ENCODE measurements at regions not wholly inside any gene's neighbourhood (a gene's known extent, or its start where the extent isn't known, plus 50 kb on each side); places are given as distances from the start of the nearest gene placed in this dataset.

GRCh38 chr2:155518094-155518493, 814.4 kb downstream of the NR4A2 start:
- H3K27me3 ChIP-seq (ENCODE audit: control insufficient read depth, insufficient read depth, low read length): no peaks in the 10 kb centered on the region
- H3K36me3 ChIP-seq (ENCODE audit: control insufficient read depth, insufficient read depth, low read length): no peaks in the 10 kb centered on the region
- no peak overlapping the region for H4K8ac ChIP-seq (ENCODE audit: low read depth in 2 of 2, low read length in 2 of 2)
- no peak overlapping the region for H2BK5ac ChIP-seq (ENCODE audit: low read depth, low read length, poor library complexity, severe bottlenecking)
- no peak overlapping the region for H4K91ac ChIP-seq (ENCODE audit: insufficient read depth, low read depth, low read length)
- dilution Hi-C loops (cut with HindIII; ENCODE audit: low sequenced_read_pairs, unreplicated experiment): no loop called here
- H4K20me1 ChIP-seq (ENCODE audit: insufficient read depth, low read length): no peaks in the 10 kb centered on the region
- no peak overlapping the region for H2BK20ac ChIP-seq (ENCODE audit: low read depth, low read length)
- ChIA-PET POLR2A (ENCODE audit: unreplicated experiment) (no interaction called here), CTCF (no interaction called here)
- no peaks in the 10 kb centered on the region for H3K4me1 ChIP-seq (ENCODE audit: control insufficient read depth, insufficient read depth, low read length)
- no peak overlapping the region for H3K4ac ChIP-seq (ENCODE audit: low read depth, low read length)
- in situ Hi-C loops (cut with MboI; ENCODE audit: low sequenced_read_pairs): no loop called here
- no peak overlapping the region for H2BK120ac ChIP-seq (ENCODE audit: low read depth, low read length)
- no peak overlapping the region for H4K5ac ChIP-seq (ENCODE audit: low read depth, low read length)
- no peak overlapping the region for H3K9ac ChIP-seq (ENCODE audit: low read depth, low read length)
- no peak overlapping the region for H3K4me2 ChIP-seq (ENCODE audit: low read depth, low read length)
- TF ChIP-seq BHLHE40 (IDR thresholded peaks at IDR 0.05; ENCODE audit: low read depth, low read length) (no peak), ELK1 (IDR thresholded peaks at IDR 0.05; ENCODE audit: borderline replicate concordance, low read depth, low read length) (no peak), RFX5 (IDR thresholded peaks at IDR 0.05; ENCODE audit: low read depth, low read length) (no peak), FOS (IDR thresholded peaks at IDR 0.05; ENCODE audit: low read depth, low read length) (no peak), RAD21 (IDR thresholded peaks at IDR 0.05; ENCODE audit: low read length) (no peak), SMC3 (IDR thresholded peaks at IDR 0.05; ENCODE audit: low read depth, low read length) (no peak), MAFK (IDR thresholded peaks at IDR 0.05; ENCODE audit: low read depth, low read length) (no peak), MAZ (IDR thresholded peaks at IDR 0.05; ENCODE audit: borderline replicate concordance, low read depth, low read length) (no peak), CEBPB (IDR thresholded peaks at IDR 0.05; ENCODE audit: low read depth, low read length) (no peak), USF2 (IDR thresholded peaks at IDR 0.05; ENCODE audit: low read depth, low read length) (no peak), MXI1 (IDR thresholded peaks at IDR 0.05; ENCODE audit: borderline replicate concordance, low read depth, low read length) (no peak), CTCF (conservative IDR thresholded peaks at IDR 0.05; ENCODE audit: low read depth, low read length) (no peak), RCOR1 (IDR thresholded peaks at IDR 0.05; ENCODE audit: insufficient replicate concordance, low read length) (no peak)
- ATAC-seq (ENCODE audit: low read depth): no peak
- H2AK9ac ChIP-seq (replicated peaks; ENCODE audit: low read depth, low read length, poor library complexity): no peak overlapping the region
- no peak overlapping the region for H3K27ac ChIP-seq (ENCODE audit: insufficient read depth, low read length)
- BruUV-seq (replicated peaks): no TSS peak
- H3K23ac ChIP-seq (ENCODE audit: low read depth, low read length): no peak overlapping the region
- WGBS, 2 experiments (ENCODE audit: extremely low coverage in 2 of 2, insufficient read length in 1 of 2): no CpG with 5 or more reads among the region's 3 CpGs
- H3K9me1 ChIP-seq (ENCODE audit: insufficient read depth, low read length): no peaks in the 10 kb centered on the region
- intact Hi-C loops (cut with micrococcal nuclease): no loop called here
- no peak overlapping the region for H3K18ac ChIP-seq (ENCODE audit: low read depth, low read length)
- H3K9me3 ChIP-seq (ENCODE audit: control insufficient read depth, insufficient read depth, low read length): peaks cover 3% of the 10 kb centered on the region
- H3K79me1 ChIP-seq (ENCODE audit: low read depth in 1 of 2, low read length in 2 of 2): no peaks in the 10 kb centered on the region
- no peak overlapping the region for H2AFZ ChIP-seq (replicated peaks; ENCODE audit: low read length, poor library complexity)
- no peak overlapping the region for H2AK5ac ChIP-seq (ENCODE audit: low read depth, low read length)
- no peak overlapping the region for H3K56ac ChIP-seq (ENCODE audit: extremely low read depth, insufficient read depth, low read length)
- DNase-seq: no peak
- H3K14ac ChIP-seq (replicated peaks; ENCODE audit: low read depth, low read length): no peak overlapping the region
- H2BK15ac ChIP-seq (ENCODE audit: low read depth, low read length): no peak overlapping the region
- no peak overlapping the region for H3K4me3 ChIP-seq (ENCODE audit: insufficient read depth, low read depth, low read length)

Measured in IMR-90 (cell line).